ENCODE measurements at regions not wholly inside any gene's neighbourhood (a gene's known extent, or its start where the extent isn't known, plus 50 kb on each side); places are given as distances from the start of the nearest gene placed in this dataset.

GRCh38 chr5:82384034-82384750 is 106.0 kb upstream of the RPS23 start:
- no peak for DNase-seq

- DNase-seq, result no peak
Measured at GRCh38 chr5:82381591-82381990, 103.4 kb upstream of the RPS23 start.

GRCh38 chr5:82376307-82376706 is 98.2 kb upstream of the RPS23 start:
- DNase-seq, result no peak

GRCh38 chr5:82375488-82376244 is 97.5 kb upstream of the RPS23 start:
- DNase-seq, result no peak

GRCh38 chr5:82374637-82375036 is 96.5 kb upstream of the RPS23 start:
- DNase-seq, result no peak

- DNase-seq, result no peak
Measured at GRCh38 chr5:82367930-82368329, 89.8 kb upstream of the RPS23 start.

- DNase-seq, result no peak
Measured at GRCh38 chr5:82365744-82366228, 87.6 kb upstream of the RPS23 start.

GRCh38 chr5:82365026-82365425 is 86.9 kb upstream of the RPS23 start:
- no peak for DNase-seq

GRCh38 chr5:82364497-82364896 is 86.3 kb upstream of the RPS23 start:
- no peak for DNase-seq

- DNase-seq, result no peak
Measured at GRCh38 chr5:82363524-82363923, 85.4 kb upstream of the RPS23 start.

- DNase-seq, result no peak
Measured at GRCh38 chr5:82362636-82363035, 84.5 kb upstream of the RPS23 start.

GRCh38 chr5:82360022-82360421 is 81.9 kb upstream of the RPS23 start:
- no peak for DNase-seq

- no peak for DNase-seq
Measured at GRCh38 chr5:82359272-82359671, 81.1 kb upstream of the RPS23 start.

- no peak for DNase-seq
Measured at GRCh38 chr5:82358457-82358856, 80.3 kb upstream of the RPS23 start.

GRCh38 chr5:82356808-82357671 is 78.9 kb upstream of the RPS23 start:
- peak; percentile 72 for DNase-seq

- no peak for DNase-seq
Measured at GRCh38 chr5:82356021-82356420, 77.9 kb upstream of the RPS23 start.

GRCh38 chr5:82355496-82355895 is 77.3 kb upstream of the RPS23 start:
- no peak for DNase-seq

- DNase-seq, result no peak
Measured at GRCh38 chr5:82355053-82355452, 76.9 kb upstream of the RPS23 start.

- DNase-seq, result no peak
Measured at GRCh38 chr5:82354543-82354942, 76.4 kb upstream of the RPS23 start.

- no peak for DNase-seq
Measured at GRCh38 chr5:82353522-82353921, 75.4 kb upstream of the RPS23 start.

- no peak for DNase-seq
Measured at GRCh38 chr5:82352146-82352791, 74.1 kb upstream of the RPS23 start.

- DNase-seq, result no peak
Measured at GRCh38 chr5:82351754-82352145, 73.6 kb upstream of the RPS23 start.

- no peak for DNase-seq
Measured at GRCh38 chr5:82351297-82351696, 73.1 kb upstream of the RPS23 start.
